A549 (cell line): ENCODE measurements at regions not wholly inside any gene's neighbourhood (a gene's known extent, or its start where the extent isn't known, plus 50 kb on each side); places are given as distances from the start of the nearest gene placed in this dataset.

Experiments
- ATAC-seq, 2 experiments: fragments of 200-7000 bp in 1 of 2; fragments of >200 bp in 1 of 2; cut with Nextera tagmentation in 1 of 2; cut with Tn5 transposase in 1 of 2; 3 replicates each; pipeline versions ENCODE4 v1.8.0 to v1.9.1; 2018 to 2020; ENCODE audit warnings: mild to moderate bottlenecking in 1 of 2, moderate library complexity in 1 of 2
- CTCF ChIA-PET: fragments of 300-600 bp; sonication (Branson Sonifier 250); formaldehyde crosslinking; extraction: SDS; loops from one replicate; lab custom pipeline; 2021; ENCODE audit warnings: antibody characterized with exemption, inconsistent platforms; lab: Yijun Ruan, JAX
- POLR2A ChIA-PET: fragments of 350-600 bp; formaldehyde crosslinking; extraction: SDS; loops from one replicate; lab custom pipeline; 2021; ENCODE audit warnings: antibody characterized with exemption, inconsistent platforms; lab: Yijun Ruan, JAX
- DNase-seq, 2 experiments: peaks; one replicate each; pipeline versions ENCODE4 v3.0.0 to v3.0.0-alpha.2; 2011 to 2016; ENCODE audit warnings: low read depth in 1 of 2, low spot score in 1 of 2
- FAIRE-seq: peaks from 2 replicates; lab custom pipeline; 2011; peaks lifted over from hg19 to GRCh38; lab: Jason Lieb, UNC
- H3K27ac ChIP-seq, 2 experiments: fragments of >200 bp; sonication (Bioruptor Twin); formaldehyde crosslinking; 3 replicates each; pipeline ENCODE4 v1.5.1; 2016 to 2017
- H3K4me1 ChIP-seq: fragments of >200 bp; sonication (Bioruptor Twin); formaldehyde crosslinking; 3 replicates; pipeline ENCODE4 v1.6.1; 2016
- H3K4me2 ChIP-seq: fragments of >200 bp; sonication (Bioruptor Twin); formaldehyde crosslinking; 3 replicates; pipeline ENCODE4 v1.6.1; 2016
- H3K4me3 ChIP-seq: fragments of >200 bp; sonication (Bioruptor Twin); formaldehyde crosslinking; 3 replicates; pipeline ENCODE4 v1.5.1; 2016
- H3K9me3 ChIP-seq: fragments of >200 bp; sonication (Bioruptor Twin); formaldehyde crosslinking; 3 replicates; pipeline ENCODE4 v1.6.1; 2016
- CBX2 ChIP-seq: fragments of 200-600 bp; sonication (generic); IDR thresholded peaks from 2 replicates; pipeline ENCODE4 v1.6.1; 2016; ENCODE audit warnings: low read depth, mild to moderate bottlenecking, borderline replicate concordance
- CTCF ChIP-seq: fragments of >200 bp; sonication (Bioruptor Twin); formaldehyde crosslinking; IDR thresholded peaks from 3 replicates; pipeline ENCODE4 v1.5.1; 2016
- EHF ChIP-seq: fragments of 250-450 bp; sonication (Bioruptor Pico); IDR thresholded peaks from 2 replicates; pipeline ENCODE4 v1.5.0; 2020; ENCODE audit warnings: mild to moderate bottlenecking
- ELK1 ChIP-seq: fragments of 150-350 bp; IDR thresholded peaks from 2 replicates; pipeline ENCODE4 v1.6.1; 2014; ENCODE audit warnings: low read depth, mild to moderate bottlenecking, low read length
- FOSB ChIP-seq: fragments of 250-450 bp; sonication (Bioruptor Pico); IDR thresholded peaks from 2 replicates; pipeline ENCODE4 v1.5.0; 2020; ENCODE audit warnings: mild to moderate bottlenecking, moderate library complexity
- FOSL2 ChIP-seq, 2 experiments: fragments of 450-650 bp in 1 of 2; fragments of >200 bp in 1 of 2; sonication (Bioruptor Twin) in 1 of 2; formaldehyde crosslinking; IDR thresholded peaks; 2 replicates each; pipeline versions ENCODE4 v1.5.0 to v1.6.1; 2016 to 2020; ENCODE audit warnings: mild to moderate bottlenecking in 1 of 2, moderate library complexity in 1 of 2
- HOXA7 ChIP-seq: fragments of 250-450 bp; sonication (Bioruptor Pico); IDR thresholded peaks from 2 replicates; pipeline ENCODE4 v1.5.0; 2020; ENCODE audit warnings: mild to moderate bottlenecking, moderate library complexity
- HOXB5 ChIP-seq: fragments of 250-450 bp; sonication (Bioruptor Pico); IDR thresholded peaks from 2 replicates; pipeline ENCODE4 v1.5.0; 2020; ENCODE audit warnings: mild to moderate bottlenecking, moderate library complexity
- JUNB ChIP-seq: fragments of >200 bp; sonication (Bioruptor Twin); formaldehyde crosslinking; IDR thresholded peaks from 2 replicates; pipeline ENCODE4 v1.6.1; 2016
- NPAS2 ChIP-seq: fragments of 250-450 bp; sonication (Bioruptor Pico); IDR thresholded peaks from 2 replicates; pipeline ENCODE4 v1.8.0; 2022; ENCODE audit warnings: mild to moderate bottlenecking, moderate library complexity, borderline replicate concordance
- POLR2A ChIP-seq: IDR thresholded peaks from 2 replicates; pipeline ENCODE4 v1.6.1; 2012; ENCODE audit warnings: mild to moderate bottlenecking, low read length
- RARB ChIP-seq: fragments of 250-450 bp; sonication (Bioruptor Pico); IDR thresholded peaks from 2 replicates; pipeline ENCODE4 v1.8.0; 2021; ENCODE audit warnings: mild to moderate bottlenecking, moderate library complexity
- RNF2 ChIP-seq: fragments of 200-600 bp; sonication (generic); IDR thresholded peaks from 2 replicates; pipeline ENCODE4 v1.6.1; 2016; ENCODE audit warnings: low read depth, mild to moderate bottlenecking, antibody characterized with exemption, moderate library complexity, borderline replicate concordance
- SMC3 ChIP-seq: fragments of >200 bp; sonication (Bioruptor Twin); formaldehyde crosslinking; IDR thresholded peaks from 3 replicates; pipeline ENCODE4 v1.6.1; 2018; ENCODE audit warnings: inconsistent platforms
- SREBF2 ChIP-seq: fragments of 450-650 bp; IDR thresholded peaks from 2 replicates; pipeline ENCODE4 v1.6.1; 2014; ENCODE audit warnings: mild to moderate bottlenecking, moderate library complexity
- ZFP36 ChIP-seq: fragments of 450-650 bp; IDR thresholded peaks from 2 replicates; pipeline ENCODE4 v1.6.1; 2014; ENCODE audit warnings: borderline replicate concordance; ENCODE audit not compliant: partially characterized antibody
- ZNF302 ChIP-seq: fragments of 250-450 bp; sonication (Bioruptor Pico); IDR thresholded peaks from 2 replicates; pipeline ENCODE4 v1.9.0; 2021; ENCODE audit warnings: inconsistent platforms, mild to moderate bottlenecking, moderate library complexity
- WGBS: methylation state at CpG from one replicate; pipeline ENCODE4 v1.1.6; 2017; ENCODE audit errors: missing lambda C conversion rate; 5-methylcytosine and 5-hydroxymethylcytosine counted together
- TF ChIP-seq, protein P1 (sequence below): fragments of 200-600 bp; sonication (generic); IDR thresholded peaks from 2 replicates; pipeline ENCODE4 v1.6.1; 2016; ENCODE audit warnings: antibody characterized with exemption, mild to moderate bottlenecking, moderate library complexity

DNA sequence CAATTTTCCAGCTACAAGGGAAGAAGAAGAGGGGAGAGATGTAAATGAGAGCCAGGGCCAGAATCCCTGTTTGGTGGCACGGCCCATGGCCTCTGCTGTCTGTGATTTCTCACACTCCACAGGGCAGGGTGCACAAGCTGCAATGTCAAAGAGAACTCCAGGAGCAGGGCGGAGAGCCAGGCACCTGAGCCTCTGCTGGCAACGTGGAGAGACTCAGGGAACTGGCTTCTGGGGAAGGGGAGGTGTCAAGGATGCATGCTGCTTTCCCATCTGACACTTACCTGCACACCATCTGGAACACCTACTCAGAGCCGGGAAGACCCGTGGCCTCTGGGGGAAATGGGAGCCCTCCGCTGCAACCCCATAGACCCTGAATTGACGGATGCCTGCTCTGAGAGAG is 507.5 kb upstream of the NR2F2 start:
- TF ChIP-seq RNF2: no peak
- no peak for TF ChIP-seq RARB
- no peak for TF ChIP-seq FOSB (CRISPR knock-in tag)
- TF ChIP-seq CTCF: no peak
- TF ChIP-seq FOSL2 (IDR thresholded peaks at IDR 0.05): no peak
- no peak for TF ChIP-seq FOSL2 (CRISPR knock-in tag; IDR thresholded peaks at IDR 0.05)
- no peak for TF ChIP-seq POLR2A
- TF ChIP-seq, protein P1, sequence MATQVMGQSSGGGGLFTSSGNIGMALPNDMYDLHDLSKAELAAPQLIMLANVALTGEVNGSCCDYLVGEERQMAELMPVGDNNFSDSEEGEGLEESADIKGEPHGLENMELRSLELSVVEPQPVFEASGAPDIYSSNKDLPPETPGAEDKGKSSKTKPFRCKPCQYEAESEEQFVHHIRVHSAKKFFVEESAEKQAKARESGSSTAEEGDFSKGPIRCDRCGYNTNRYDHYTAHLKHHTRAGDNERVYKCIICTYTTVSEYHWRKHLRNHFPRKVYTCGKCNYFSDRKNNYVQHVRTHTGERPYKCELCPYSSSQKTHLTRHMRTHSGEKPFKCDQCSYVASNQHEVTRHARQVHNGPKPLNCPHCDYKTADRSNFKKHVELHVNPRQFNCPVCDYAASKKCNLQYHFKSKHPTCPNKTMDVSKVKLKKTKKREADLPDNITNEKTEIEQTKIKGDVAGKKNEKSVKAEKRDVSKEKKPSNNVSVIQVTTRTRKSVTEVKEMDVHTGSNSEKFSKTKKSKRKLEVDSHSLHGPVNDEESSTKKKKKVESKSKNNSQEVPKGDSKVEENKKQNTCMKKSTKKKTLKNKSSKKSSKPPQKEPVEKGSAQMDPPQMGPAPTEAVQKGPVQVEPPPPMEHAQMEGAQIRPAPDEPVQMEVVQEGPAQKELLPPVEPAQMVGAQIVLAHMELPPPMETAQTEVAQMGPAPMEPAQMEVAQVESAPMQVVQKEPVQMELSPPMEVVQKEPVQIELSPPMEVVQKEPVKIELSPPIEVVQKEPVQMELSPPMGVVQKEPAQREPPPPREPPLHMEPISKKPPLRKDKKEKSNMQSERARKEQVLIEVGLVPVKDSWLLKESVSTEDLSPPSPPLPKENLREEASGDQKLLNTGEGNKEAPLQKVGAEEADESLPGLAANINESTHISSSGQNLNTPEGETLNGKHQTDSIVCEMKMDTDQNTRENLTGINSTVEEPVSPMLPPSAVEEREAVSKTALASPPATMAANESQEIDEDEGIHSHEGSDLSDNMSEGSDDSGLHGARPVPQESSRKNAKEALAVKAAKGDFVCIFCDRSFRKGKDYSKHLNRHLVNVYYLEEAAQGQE: no peak
- no peak for TF ChIP-seq CBX2
- no peak for TF ChIP-seq EHF (CRISPR knock-in tag)
- TF ChIP-seq JUNB: no peak
- no peak for TF ChIP-seq ZFP36
- TF ChIP-seq SREBF2: no peak
- TF ChIP-seq, all 56 proteins: peak for 0
- ChIA-PET POLR2A (no interaction called here), CTCF (no interaction called here)
- Histone ChIP-seq H3K27ac (no peak overlapping the region), H3K4me3 (no peak overlapping the region), H3K4me2 (no peak overlapping the region), H3K9me3 (no peaks in the 10 kb centered on the region), H3K4me1 (no peaks in the 10 kb centered on the region)
- DNase-seq (no peak), ATAC-seq (no peak), FAIRE-seq (no peak)
- WGBS: 28% methylated on average over 7 of the region's 7 CpGs

DNA sequence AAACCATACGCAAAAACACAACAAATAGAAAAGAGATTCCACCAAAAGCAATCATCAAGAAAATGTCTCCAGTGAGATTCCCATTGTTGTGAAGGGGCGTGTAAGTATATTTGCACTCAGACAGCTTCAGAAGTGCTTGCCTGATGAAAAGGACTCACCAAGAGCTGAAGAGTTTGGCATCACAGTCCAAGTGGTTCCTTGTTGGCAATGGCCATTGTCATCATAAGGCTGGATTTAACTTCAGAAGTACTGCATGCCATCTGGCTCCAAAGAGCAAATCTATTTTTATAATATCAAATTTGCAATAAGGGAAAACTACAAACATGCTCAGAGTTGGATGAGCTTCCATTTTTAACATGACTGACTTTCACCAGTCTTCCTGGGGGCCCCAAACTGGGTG is 505.3 kb upstream of the NR2F2 start:
- ATAC-seq: no peak
- CTCF ChIA-PET: interaction anchor here (0.7 kb wide), 1 partner anchor 1420 kb away, joined by 4 read pairs; no protein-coding TSS in a partner anchor
- Histone ChIP-seq H3K4me1 (no peaks in the 10 kb centered on the region), H3K4me2 (no peak overlapping the region), H3K27ac (no peak overlapping the region), H3K4me3 (no peak overlapping the region), H3K9me3 (no peaks in the 10 kb centered on the region)
- no peak for DNase-seq
- FAIRE-seq: no peak
- POLR2A ChIA-PET: no interaction called here
- TF ChIP-seq NPAS2 (CRISPR knock-in tag) (no peak), ELK1 (no peak), HOXA7 (CRISPR knock-in tag) (no peak), SMC3 (no peak), HOXB5 (CRISPR knock-in tag) (no peak), ZNF302 (CRISPR knock-in tag) (no peak)
- WGBS: 80% methylated on average over 2 of the region's 2 CpGs
